Mucosa of descending colon (tissue), 3 donors: ENCODE measurements at regions not wholly inside any gene's neighbourhood (a gene's known extent, or its start where the extent isn't known, plus 50 kb on each side); places are given as distances from the start of the nearest gene placed in this dataset.

Experiments
- ATAC-seq: fragments of 200-7000 bp; cut with Tn5 transposase; one replicate; pipeline ENCODE4 v1.9.1; 2020; ENCODE audit warnings: mild to moderate bottlenecking, moderate library complexity
- DNase-seq, 3 donors: peaks; one replicate each; pipeline ENCODE4 v3.0.0-alpha.2; 2020
- H3K36me3 ChIP-seq: fragments of 200-600 bp; one replicate; pipeline ENCODE4 v1.8.0; 2021; ENCODE audit warnings: low read depth, mild to moderate bottlenecking
- H3K4me1 ChIP-seq: fragments of 200-600 bp; one replicate; pipeline ENCODE4 v1.8.0; 2021; ENCODE audit warnings: low read depth, mild to moderate bottlenecking
- H3K4me3 ChIP-seq: fragments of 200-600 bp; one replicate; pipeline ENCODE4 v1.8.0; 2021; ENCODE audit warnings: mild to moderate bottlenecking
- H3K9me3 ChIP-seq: fragments of 200-600 bp; one replicate; pipeline ENCODE4 v1.8.0; 2021; ENCODE audit warnings: mild to moderate bottlenecking
- CTCF ChIP-seq: fragments of 200-600 bp; IDR thresholded peaks from one replicate; pipeline ENCODE4 v1.8.0; 2022; ENCODE audit warnings: antibody characterized with exemption, mild to moderate bottlenecking
- intact Hi-C, 2 donors: fragments of 100-400 bp; cut with DNase I in 1 of 2; cut with micrococcal nuclease in 1 of 2; formaldehyde crosslinking; loops; one replicate each; pipeline versions ENCODE4 v1.11.0 to v1.11.1; 2022; cut with DNase I, micrococcal nuclease
- donor health status: DM: no; HTN: no; CAD: no; lungs with moderate emphysema.
- donor health status: DM: no; HTN: no; CAD: no.
- donor health status: DM: no; HTN: yes; CAD: no.

- no peak for DNase-seq
- ATAC-seq = no peak
- intact Hi-C loops = no loop called here
- Histone ChIP-seq H3K4me1 (no peaks in the 10 kb centered on the region), H3K36me3 (no peaks in the 10 kb centered on the region), H3K4me3 (no peak overlapping the region), H3K9me3 (no peaks in the 10 kb centered on the region)
- TF ChIP-seq CTCF = no peak
These were observed 231.0 kb downstream of the PLK2 start for GRCh38 chr5:58228896-58229295.

- DNase-seq (no peak), ATAC-seq (no peak)
- no peaks in the 10 kb centered on the region for H3K4me1 ChIP-seq
- intact Hi-C loops = no loop called here
- TF ChIP-seq CTCF = no peak
- no peaks in the 10 kb centered on the region for H3K9me3 ChIP-seq
- H3K36me3 ChIP-seq = no peaks in the 10 kb centered on the region
- no peak overlapping the region for H3K4me3 ChIP-seq
These were observed 232.0 kb downstream of the PLK2 start for GRCh38 chr5:58227858-58228257.

- ATAC-seq (no peak), DNase-seq (no peak)
- intact Hi-C loops = no loop called here
- Histone ChIP-seq H3K36me3 (no peaks in the 10 kb centered on the region), H3K4me3 (no peak overlapping the region), H3K4me1 (no peaks in the 10 kb centered on the region), H3K9me3 (no peaks in the 10 kb centered on the region)
- TF ChIP-seq CTCF = no peak
These were observed 235.2 kb downstream of the PLK2 start for GRCh38 chr5:58224661-58225060.

- Histone ChIP-seq H3K4me1 (no peaks in the 10 kb centered on the region), H3K9me3 (no peaks in the 10 kb centered on the region), H3K36me3 (no peaks in the 10 kb centered on the region), H3K4me3 (no peak overlapping the region)
- no peak for ATAC-seq
- no peak for TF ChIP-seq CTCF
- no peak for DNase-seq
- intact Hi-C loops = no loop called here
These were observed 235.7 kb downstream of the PLK2 start for GRCh38 chr5:58224221-58224620.

- H3K4me1 ChIP-seq = no peaks in the 10 kb centered on the region
- H3K9me3 ChIP-seq = no peaks in the 10 kb centered on the region
- intact Hi-C loops = no loop called here
- no peak for DNase-seq
- ATAC-seq = no peak
- TF ChIP-seq CTCF = no peak
- H3K4me3 ChIP-seq = no peak overlapping the region
- no peaks in the 10 kb centered on the region for H3K36me3 ChIP-seq
These were observed 244.5 kb downstream of the PLK2 start for GRCh38 chr5:58215364-58215763.

- intact Hi-C loops = no loop called here
- Histone ChIP-seq H3K9me3 (no peaks in the 10 kb centered on the region), H3K4me3 (no peak overlapping the region), H3K36me3 (no peaks in the 10 kb centered on the region), H3K4me1 (no peaks in the 10 kb centered on the region)
- no peak for ATAC-seq
- no peak for TF ChIP-seq CTCF
- no peak for DNase-seq
These were observed 248.4 kb downstream of the PLK2 start for GRCh38 chr5:58211441-58211840.
